ENCODE measurements at regions not wholly inside any gene's neighbourhood (a gene's known extent, or its start where the extent isn't known, plus 50 kb on each side); places are given as distances from the start of the nearest gene placed in this dataset.

GRCh38 chr20:17129089-17129488 lies 97.8 kb upstream of the PCSK2 start:
- no peak for TF ChIP-seq RELB (IDR thresholded peaks at IDR 0.05; ENCODE audit: low read depth)
- no peak for TF ChIP-seq CTCF (IDR thresholded peaks at IDR 0.05 in 2 of 3, conservative IDR thresholded peaks at IDR 0.05 in 1 of 3; ENCODE audit: control insufficient read depth in 2 of 3, extremely low read depth in 1 of 3, insufficient read depth in 1 of 3, low read depth in 3 of 3, low read length in 3 of 3)
- TF ChIP-seq SMC3 (IDR thresholded peaks at IDR 0.05; ENCODE audit: borderline replicate concordance, low read length), result no peak
- no peak for TF ChIP-seq NFIC (IDR thresholded peaks at IDR 0.05; ENCODE audit: low read depth, low read length)
- no peak for TF ChIP-seq NRF1 (conservative IDR thresholded peaks at IDR 0.05; ENCODE audit: low read depth, low read length)
